Glutamatergic neuron (in vitro differentiated cells): ENCODE measurements at regions not wholly inside any gene's neighbourhood (a gene's known extent, or its start where the extent isn't known, plus 50 kb on each side); places are given as distances from the start of the nearest gene placed in this dataset.
"Not testable (repeated sequence)": the region's sequence is repeated elsewhere in the genome, so short reads cannot be mapped to it uniquely, and the experiment has no call there.

Experiments
- DNase-seq: peaks from one replicate; pipeline ENCODE4 v3.0.0; 2022
- H3K27ac Mint-ChIP-seq: one replicate; pipeline ENCODE4 v1.8.0; 2020; ENCODE audit warnings: mild to moderate bottlenecking, mixed read lengths, inconsistent platforms; ENCODE audit not compliant: unreplicated experiment
- H3K27me3 Mint-ChIP-seq: one replicate; pipeline ENCODE4 v1.8.0; 2020; ENCODE audit warnings: mild to moderate bottlenecking, moderate library complexity, mixed read lengths, inconsistent platforms; ENCODE audit not compliant: unreplicated experiment
- H3K36me3 Mint-ChIP-seq: one replicate; pipeline ENCODE4 v1.8.0; 2020; ENCODE audit warnings: mild to moderate bottlenecking, mixed read lengths, inconsistent platforms; ENCODE audit not compliant: unreplicated experiment
- H3K4me1 Mint-ChIP-seq: one replicate; pipeline ENCODE4 v1.8.0; 2020; ENCODE audit warnings: mild to moderate bottlenecking, low read depth, mixed read lengths, inconsistent platforms; ENCODE audit not compliant: unreplicated experiment
- H3K4me3 Mint-ChIP-seq: one replicate; pipeline ENCODE4 v1.8.0; 2020; ENCODE audit warnings: mild to moderate bottlenecking, mixed read lengths, inconsistent platforms; ENCODE audit not compliant: unreplicated experiment
- H3K9me3 Mint-ChIP-seq: one replicate; pipeline ENCODE4 v1.8.0; 2020; ENCODE audit warnings: mild to moderate bottlenecking, moderate library complexity, mixed read lengths, inconsistent platforms; ENCODE audit not compliant: unreplicated experiment
- CTCF ChIP-seq: fragments of 200-600 bp; sonication (generic); IDR thresholded peaks from one replicate; pipeline ENCODE4 v1.5.0; 2021; ENCODE audit not compliant: partially characterized antibody, unreplicated experiment

- not testable (repeated sequence) for H3K4me3 Mint-ChIP-seq, H3K27ac Mint-ChIP-seq, H3K4me1 Mint-ChIP-seq, H3K9me3 Mint-ChIP-seq, H3K36me3 Mint-ChIP-seq, H3K27me3 Mint-ChIP-seq
- peak; percentile 69 for DNase-seq
- peak; percentile 15 for TF ChIP-seq CTCF
Observed at GRCh38 chr2:91485226-91485625, 2793.8 kb downstream of the RPIA start.

- H3K27ac Mint-ChIP-seq, DNase-seq, H3K4me3 Mint-ChIP-seq, H3K36me3 Mint-ChIP-seq, H3K4me1 Mint-ChIP-seq, H3K27me3 Mint-ChIP-seq, H3K9me3 Mint-ChIP-seq: not testable (repeated sequence)
Observed at GRCh38 chr2:91497129-91498064, 2805.9 kb downstream of the RPIA start.

GRCh38 chr2:91498065-91498449, 2806.6 kb downstream of the RPIA start:
- not testable (repeated sequence) for DNase-seq, H3K27me3 Mint-ChIP-seq, H3K9me3 Mint-ChIP-seq, H3K4me1 Mint-ChIP-seq, H3K4me3 Mint-ChIP-seq, H3K27ac Mint-ChIP-seq, H3K36me3 Mint-ChIP-seq

DNA sequence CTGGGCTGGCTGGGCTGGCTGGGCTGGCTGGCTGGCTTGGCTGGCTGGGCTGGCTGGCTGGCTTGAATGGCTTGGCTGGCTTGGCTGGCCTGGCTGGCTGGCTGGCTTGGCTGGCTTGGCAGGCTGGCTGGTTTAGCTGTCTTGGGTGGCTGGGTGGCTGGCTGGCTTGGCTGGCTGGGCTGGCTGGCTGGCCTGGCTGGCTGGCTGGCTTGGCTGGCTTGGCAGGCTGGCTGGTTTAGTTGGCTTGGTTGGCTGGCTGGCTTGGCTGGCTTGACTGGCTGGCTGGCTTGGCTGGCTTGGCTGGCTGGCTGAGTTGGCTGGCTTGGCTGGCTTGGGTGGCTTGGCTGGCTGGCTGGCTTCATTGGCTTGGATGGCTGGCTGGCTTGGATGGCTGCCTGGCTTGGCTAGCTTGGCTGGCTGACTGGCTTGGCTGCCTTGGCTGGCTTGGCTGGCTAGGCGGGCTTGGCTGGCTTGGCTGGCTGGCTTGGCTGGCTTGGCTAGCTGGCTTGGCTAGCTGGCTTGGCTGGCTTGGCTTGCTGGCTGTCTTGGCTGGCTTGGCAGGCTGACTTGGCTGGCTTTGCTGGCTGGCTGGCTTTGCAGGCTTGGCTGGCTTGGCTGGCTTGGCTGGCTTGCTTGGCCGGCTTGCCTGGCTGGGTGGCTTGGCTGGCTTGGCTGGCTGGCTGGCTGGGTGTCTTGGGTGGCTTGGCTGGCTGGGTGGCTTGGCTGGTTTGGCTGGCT, 2807.2 kb downstream of the RPIA start:
- H3K4me3 Mint-ChIP-seq, H3K4me1 Mint-ChIP-seq, H3K9me3 Mint-ChIP-seq, H3K36me3 Mint-ChIP-seq, H3K27me3 Mint-ChIP-seq, DNase-seq, H3K27ac Mint-ChIP-seq: not testable (repeated sequence)

DNA sequence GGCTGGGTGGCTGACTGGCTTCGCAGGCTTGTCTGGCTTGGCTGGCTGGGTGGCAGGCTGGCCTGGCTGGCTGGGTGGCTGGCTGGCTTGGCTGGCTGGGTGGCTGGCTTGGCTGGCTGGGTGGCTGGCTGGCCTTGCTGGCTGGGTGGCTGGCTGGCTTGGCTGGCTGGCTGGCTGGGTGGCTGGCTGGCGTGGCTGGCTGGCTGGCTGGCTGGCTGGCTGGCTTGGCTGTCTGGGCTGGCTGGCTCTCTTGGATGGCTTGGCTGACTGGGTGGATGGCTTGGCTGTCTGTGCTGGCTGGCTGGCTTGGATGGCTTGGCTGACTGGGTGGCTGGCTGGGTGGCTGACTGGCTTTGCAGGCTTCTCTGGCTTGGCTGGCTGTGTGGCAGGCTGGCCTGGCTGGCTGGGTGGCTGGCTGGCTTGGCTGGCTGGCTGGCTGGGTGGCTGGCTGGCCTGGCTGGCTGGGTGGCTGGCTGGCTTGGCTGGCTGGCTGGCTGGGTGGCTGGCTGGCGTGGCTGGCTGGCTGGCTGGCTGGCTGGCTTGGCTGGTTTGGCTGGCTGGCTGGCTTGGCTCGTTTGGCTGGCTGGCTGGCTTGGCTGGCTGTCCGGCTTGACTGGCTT, 2808.1 kb downstream of the RPIA start:
- H3K4me1 Mint-ChIP-seq, H3K27ac Mint-ChIP-seq, H3K36me3 Mint-ChIP-seq, H3K27me3 Mint-ChIP-seq, H3K4me3 Mint-ChIP-seq, DNase-seq, H3K9me3 Mint-ChIP-seq: not testable (repeated sequence)

- not testable (repeated sequence) for H3K9me3 Mint-ChIP-seq, H3K36me3 Mint-ChIP-seq, H3K27ac Mint-ChIP-seq, H3K4me1 Mint-ChIP-seq, H3K27me3 Mint-ChIP-seq, H3K4me3 Mint-ChIP-seq
- DNase-seq = peak; percentile 19
Observed at GRCh38 chr2:91500246-91500977, 2808.9 kb downstream of the RPIA start.

- not testable (repeated sequence) for DNase-seq, H3K9me3 Mint-ChIP-seq, H3K4me1 Mint-ChIP-seq, H3K36me3 Mint-ChIP-seq, H3K27ac Mint-ChIP-seq, H3K4me3 Mint-ChIP-seq, H3K27me3 Mint-ChIP-seq
Observed at GRCh38 chr2:91500978-91501310, 2809.5 kb downstream of the RPIA start.

GRCh38 chr2:91501481-91502080, 2810.1 kb downstream of the RPIA start:
- H3K4me1 Mint-ChIP-seq, H3K27me3 Mint-ChIP-seq, H3K27ac Mint-ChIP-seq, DNase-seq, H3K4me3 Mint-ChIP-seq, H3K36me3 Mint-ChIP-seq, H3K9me3 Mint-ChIP-seq: not testable (repeated sequence)

DNA sequence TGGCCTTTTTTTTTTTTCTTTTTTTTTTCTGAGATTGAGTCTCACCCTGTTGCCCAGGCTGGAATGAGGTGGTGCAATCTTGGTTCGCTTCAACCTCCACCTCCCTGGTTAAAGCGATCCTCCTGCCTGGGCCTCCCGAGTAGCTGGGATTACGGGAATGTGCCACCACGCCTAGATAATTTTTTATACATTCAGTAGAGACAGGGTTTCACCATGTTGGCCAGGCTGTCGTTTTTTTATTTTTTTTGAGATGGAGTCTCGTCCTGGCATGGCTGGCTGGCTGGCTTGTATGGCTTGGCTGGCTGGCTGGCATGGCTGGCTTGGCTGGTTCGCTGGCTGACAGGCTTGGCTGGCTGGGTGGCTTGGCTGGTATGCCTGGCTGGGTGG, 2812.1 kb downstream of the RPIA start:
- H3K4me3 Mint-ChIP-seq, H3K27ac Mint-ChIP-seq, H3K4me1 Mint-ChIP-seq, H3K9me3 Mint-ChIP-seq, H3K27me3 Mint-ChIP-seq, DNase-seq, H3K36me3 Mint-ChIP-seq: not testable (repeated sequence)

- not testable (repeated sequence) for H3K27ac Mint-ChIP-seq, H3K4me1 Mint-ChIP-seq, DNase-seq, H3K27me3 Mint-ChIP-seq, H3K36me3 Mint-ChIP-seq, H3K4me3 Mint-ChIP-seq, H3K9me3 Mint-ChIP-seq
Observed at GRCh38 chr2:91503959-91504741, 2812.7 kb downstream of the RPIA start.
